ENCODE measurements at regions not wholly inside any gene's neighbourhood (a gene's known extent, or its start where the extent isn't known, plus 50 kb on each side); places are given as distances from the start of the nearest gene placed in this dataset.

DNA sequence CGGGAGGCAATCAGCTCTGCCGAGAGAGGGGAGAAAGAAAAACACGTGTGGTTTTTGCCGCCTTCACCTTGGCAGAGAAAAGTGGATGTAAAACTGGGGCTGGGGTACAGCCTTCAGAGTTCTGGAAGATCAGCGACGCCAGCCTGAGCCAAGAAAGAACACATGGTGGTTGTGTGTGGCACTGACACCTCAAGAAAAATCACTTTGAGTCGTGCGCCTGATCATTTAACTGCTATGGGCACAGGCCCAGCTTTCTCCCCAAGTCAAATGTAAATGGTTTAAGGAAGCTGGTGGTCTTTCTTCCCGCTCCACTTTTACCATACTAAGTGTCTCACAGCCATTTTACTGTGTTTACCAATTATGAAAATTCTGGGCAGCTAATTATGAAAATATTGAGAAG is 461.8 kb upstream of the SOX9 start:
- DNase-seq (ENCODE audit: low spot score), result no peak
- intact Hi-C loops (cut with DNase I), result no loop called here

DNA sequence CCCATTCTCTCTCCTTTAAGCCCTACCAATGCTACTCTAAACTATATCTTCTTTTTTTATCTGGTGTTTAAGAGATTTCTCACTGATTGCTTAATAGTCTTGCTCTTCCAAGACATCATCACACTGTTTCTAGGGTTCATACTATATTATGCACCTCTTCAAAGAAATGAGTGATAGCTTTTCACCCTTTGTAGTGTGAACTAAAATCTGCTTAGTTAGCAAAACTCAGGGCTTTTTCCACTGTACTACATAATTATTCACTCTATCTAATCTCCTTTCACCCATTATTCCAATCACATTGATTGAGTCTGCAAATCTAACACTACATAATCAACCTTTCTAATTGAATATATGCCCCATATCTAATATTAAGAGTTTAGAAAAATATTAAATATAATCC is 456.0 kb upstream of the SOX9 start:
- no peak for DNase-seq (ENCODE audit: low spot score)

DNA sequence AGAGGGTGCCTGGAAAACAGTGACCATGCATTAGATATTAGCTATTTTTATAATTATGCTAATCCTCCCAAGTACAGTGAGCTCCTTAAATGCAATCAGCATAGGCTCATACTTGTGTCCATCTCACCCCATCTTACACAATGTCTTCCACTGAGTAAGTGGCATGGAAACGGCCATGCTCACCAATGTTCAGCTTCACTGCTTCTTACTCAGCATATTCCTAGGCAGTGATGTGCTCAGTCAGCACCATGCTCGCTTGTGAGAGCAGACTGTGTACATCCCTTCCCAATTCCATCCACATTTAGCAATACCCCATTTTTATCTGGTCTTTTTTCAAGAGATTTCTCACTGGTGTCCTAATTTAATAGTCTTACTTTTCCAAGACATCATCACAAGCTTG is 454.8 kb upstream of the SOX9 start:
- DNase-seq (ENCODE audit: low spot score), result no peak
- intact Hi-C loops (cut with DNase I), result no loop called here

More for the DNA sequence above, 456.0 kb upstream of the SOX9 start:
- intact Hi-C loops (cut with DNase I), result no loop called here

DNA sequence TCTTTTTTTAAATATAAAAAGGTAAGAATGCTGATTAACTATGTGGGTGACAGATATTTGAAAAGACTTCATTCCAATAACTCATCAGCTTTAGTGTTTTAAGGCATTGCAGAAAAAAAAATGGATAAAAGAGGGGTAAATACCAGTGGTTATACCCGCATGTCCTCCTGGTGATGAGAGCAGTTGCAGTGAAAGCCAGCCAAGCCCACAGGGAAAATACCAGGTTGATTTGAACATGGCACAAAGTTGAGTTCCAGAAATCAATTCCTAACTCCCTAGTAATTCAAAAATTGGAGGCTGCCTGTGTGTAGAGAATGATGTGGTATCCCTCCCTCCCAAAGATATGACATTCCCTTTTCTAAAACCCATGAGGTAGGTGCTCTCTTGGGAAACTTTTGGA is 453.2 kb upstream of the SOX9 start:
- no peak for DNase-seq (ENCODE audit: low spot score)
- intact Hi-C loops (cut with DNase I), result no loop called here

DNA sequence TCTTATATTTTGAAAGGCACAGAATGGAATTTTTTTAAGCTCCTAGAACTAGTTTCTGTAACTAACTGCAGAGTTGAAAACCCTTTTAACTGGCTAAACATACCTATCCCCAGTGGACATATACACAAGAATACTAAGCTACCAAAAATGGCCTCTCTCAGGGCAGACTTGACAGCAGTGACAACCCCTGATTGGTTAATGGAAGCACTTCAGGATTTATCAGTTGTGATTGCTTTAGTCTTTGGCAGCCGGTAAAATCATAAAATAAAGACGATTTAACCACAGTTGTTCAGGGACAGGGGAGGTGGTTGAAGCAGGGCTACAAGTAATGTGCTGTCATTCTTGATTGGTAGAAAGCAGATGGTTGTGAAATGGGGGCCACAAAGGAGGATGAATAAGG is 452.0 kb upstream of the SOX9 start:
- intact Hi-C loops (cut with DNase I), result no loop called here
- DNase-seq (ENCODE audit: low spot score), result no peak

DNA sequence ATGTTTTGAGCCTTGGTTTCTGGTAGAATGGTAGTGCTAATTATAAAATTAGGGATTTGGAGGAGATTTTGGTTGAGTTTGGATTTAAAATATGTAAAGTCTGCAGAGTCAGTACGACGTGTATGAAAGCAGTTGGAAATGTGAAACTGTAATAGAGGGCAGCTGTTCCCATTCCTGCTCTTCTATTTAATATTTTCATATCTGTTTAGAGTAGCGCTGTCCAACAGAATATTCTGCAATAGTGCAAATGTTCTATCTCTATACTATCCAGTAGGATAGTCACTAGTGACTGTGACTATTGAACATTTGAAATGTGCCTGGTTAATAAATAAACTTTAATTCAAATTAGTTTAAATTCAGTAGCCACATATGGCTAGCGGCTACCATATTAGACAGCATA is 443.4 kb upstream of the SOX9 start:
- no peak for DNase-seq (ENCODE audit: low spot score)
- intact Hi-C loops (cut with DNase I), result no loop called here

DNA sequence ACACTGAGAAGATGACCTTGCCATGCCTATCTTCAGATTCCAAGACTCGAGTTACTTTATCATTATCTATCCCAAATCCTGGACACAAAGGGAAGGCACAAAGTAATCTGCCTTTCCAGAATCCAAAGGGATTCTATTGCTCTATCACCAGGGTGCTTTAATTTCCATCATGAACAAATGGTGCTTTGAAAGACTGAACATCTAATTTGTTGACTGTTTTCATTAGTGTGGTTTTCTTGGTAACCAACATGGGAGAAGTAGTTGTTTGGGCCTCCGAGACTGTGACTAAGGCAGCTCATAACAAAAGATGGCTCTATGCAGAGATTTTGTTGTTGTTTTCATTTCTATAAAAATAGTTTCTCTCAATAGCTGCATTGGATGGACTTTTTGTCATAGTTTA is 441.0 kb upstream of the SOX9 start:
- intact Hi-C loops (cut with DNase I), result no loop called here

DNA sequence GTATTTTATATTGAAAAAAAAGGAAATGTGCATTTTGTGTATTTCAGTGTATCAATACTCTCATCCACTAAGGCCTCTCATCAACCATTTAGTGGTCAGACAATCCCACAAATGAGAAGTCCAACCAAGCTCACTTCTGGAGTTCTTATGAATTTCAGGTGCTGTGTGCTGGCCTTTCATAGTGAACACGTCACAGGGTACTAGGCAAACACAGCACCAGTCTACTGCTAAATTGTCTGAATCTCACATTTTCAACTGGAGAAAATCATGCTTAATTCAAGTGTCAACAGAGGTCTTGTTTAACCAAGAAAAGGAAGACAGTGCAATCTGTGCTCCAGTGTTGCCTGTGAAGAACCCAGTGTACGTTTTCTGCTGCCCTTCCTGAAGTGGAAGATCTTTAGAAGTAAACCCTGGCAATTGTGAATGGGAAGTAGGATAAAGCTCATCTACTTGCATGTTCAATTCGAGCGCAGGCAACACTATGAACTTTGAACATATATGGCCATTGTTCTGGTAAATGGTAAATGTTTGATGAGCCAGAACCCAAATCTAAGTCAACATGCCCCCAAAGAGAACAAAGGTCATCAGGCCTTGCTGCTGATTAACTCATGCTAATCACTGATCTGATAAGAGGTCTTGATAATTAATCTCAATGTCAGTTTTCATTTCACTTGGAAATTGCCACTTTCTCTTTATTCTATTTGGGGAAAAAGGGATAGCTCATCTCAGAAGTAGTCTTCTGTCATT is 439.2 kb upstream of the SOX9 start:
- intact Hi-C loops (cut with DNase I), result no loop called here
- no peak for DNase-seq (ENCODE audit: low spot score)

More for the DNA sequence above, 441.0 kb upstream of the SOX9 start:
- DNase-seq (ENCODE audit: low spot score), result no peak

DNA sequence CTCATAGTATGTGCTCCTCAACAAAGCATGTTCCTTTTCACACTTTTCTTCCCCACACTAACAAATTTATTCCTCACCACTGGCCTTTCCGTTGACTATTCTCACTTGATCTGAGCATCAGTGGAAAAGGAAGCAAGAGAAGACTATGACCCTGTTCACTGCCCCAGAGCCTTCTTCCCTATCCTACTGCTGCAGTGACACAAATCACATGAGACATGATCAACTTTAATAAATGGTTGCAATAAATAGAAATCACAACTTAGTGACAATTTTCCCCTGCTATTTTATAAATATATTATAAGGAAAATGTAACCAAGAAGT is 438.7 kb upstream of the SOX9 start:
- intact Hi-C loops (cut with DNase I), result no loop called here
- no peak for DNase-seq (ENCODE audit: low spot score)

DNA sequence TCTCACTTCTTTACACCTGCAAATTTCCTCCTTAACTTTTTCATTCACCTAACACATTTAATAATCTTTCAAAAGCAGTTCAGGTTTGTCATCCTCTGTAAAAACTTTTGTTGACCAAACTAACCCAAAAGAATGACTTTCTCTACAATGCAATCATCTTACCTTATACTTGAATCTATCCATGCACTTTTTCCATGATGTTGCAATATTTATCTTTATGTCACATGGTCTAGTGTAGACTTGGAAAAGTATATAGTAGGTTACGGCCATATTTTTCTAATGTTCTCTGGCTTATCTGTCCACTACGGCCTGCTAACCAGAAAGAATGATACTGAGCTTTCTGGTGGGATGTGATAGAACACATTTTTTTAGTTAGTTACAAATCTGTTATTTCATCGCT is 431.0 kb upstream of the SOX9 start:
- no peak for DNase-seq (ENCODE audit: low spot score)
- intact Hi-C loops (cut with DNase I), result no loop called here

DNA sequence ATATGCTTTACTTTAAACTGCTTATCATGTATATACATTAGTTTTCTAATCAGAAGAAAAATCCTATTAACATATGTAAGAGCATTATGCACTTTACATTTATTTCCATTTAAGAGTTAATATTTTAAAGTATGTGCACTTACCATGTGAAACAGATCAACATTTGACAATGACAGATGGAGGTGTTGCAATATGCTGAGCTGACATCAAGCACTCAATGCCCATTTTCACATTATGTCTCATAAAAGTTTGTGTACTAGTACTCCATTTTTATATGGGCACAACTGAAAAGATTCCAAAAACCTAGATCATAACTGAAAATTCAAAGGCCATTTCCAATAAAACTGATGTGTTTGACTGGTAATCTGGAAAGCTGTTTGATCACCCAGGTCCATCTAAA is 420.9 kb upstream of the SOX9 start:
- intact Hi-C loops (cut with DNase I), result no loop called here
- DNase-seq (ENCODE audit: low spot score), result no peak

DNA sequence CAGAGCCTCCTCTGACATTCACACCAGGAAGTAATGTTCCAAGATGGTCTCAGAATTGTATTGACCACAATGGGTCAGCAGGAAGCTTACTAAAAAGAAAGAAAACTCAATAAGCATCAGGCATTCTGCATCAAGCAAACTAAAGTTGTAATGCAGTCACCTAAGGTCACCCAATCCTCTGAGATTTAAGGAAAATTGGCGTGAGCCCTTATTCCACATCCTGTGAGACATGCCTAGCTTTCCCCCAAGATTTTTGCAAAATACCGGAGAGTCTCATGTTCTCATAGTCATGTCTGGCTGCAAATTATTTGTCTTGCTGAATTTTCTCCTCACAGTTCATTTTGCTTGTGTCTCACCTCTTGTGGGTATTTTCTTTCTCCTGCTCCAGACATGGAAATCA is 417.1 kb upstream of the SOX9 start:
- DNase-seq (ENCODE audit: low spot score), result no peak
- intact Hi-C loops (cut with DNase I), result no loop called here

DNA sequence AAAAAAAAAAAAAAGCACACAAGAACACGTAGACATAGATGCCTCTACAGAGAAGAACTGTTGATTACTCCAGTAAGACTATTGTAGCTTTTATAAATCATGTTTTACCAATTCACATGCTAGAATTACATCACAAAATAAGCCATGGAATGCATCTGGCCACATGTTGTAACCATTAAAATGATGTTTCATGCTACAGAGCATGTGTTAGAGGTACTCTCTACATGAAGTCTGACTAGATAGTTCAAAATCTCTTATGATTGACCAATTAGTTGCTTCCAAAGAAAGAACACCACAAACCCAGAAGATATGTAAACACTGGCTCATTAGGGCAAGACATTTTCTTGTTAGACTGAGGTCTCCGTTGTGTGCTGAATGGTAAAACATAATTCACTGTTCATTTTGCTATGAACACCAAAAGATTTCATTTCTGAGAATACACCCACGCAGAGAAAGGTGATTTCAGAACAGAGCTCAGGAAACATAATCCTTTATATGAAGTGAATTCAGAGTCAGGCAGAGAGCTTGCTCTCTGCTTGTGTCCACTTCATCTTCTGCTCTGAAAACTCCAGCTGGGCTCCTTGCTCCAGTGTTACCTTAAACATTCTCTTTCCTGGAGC is 411.4 kb upstream of the SOX9 start:
- no peak for DNase-seq (ENCODE audit: low spot score)
- intact Hi-C loops (cut with DNase I), result no loop called here

DNA sequence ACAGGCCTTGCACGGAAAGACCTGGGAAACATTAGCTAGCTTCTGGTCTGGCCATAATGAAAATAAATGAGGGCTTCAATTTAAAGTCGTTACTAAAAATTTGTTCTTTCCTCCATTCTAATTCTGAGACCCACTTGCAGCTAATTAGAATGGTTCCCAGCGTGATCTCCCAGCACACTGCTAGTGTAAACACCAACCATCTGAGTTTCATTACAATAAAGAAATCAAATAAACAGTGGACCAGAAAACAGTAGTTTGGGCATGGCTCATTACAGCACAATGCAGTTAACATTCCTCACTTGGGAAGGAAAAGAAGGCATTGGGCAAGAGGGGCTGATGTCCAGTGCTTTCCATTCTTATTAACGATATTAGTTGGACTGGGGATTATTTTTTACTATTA is 410.9 kb upstream of the SOX9 start:
- intact Hi-C loops (cut with DNase I), result no loop called here
- no peak for DNase-seq (ENCODE audit: low spot score)

DNA sequence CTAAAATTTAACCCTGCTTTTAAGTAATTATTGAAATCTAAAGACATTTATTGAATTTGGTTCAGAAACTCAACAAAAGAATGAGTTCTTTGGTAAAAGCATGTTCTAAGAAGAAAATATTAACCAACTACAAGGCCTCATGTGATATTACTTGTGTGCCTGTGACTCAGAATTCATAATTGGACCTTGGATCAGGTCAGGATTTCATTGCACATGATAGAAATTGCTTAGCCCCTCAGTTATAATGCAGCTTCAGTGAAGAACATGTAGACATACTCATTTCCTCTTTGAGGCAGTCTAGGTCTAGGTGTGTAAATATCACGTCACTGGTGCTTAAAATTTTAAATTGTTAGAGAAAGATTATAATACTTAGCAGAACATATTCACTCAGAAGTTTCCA is 410.0 kb upstream of the SOX9 start:
- DNase-seq (ENCODE audit: low spot score), result no peak
- intact Hi-C loops (cut with DNase I), result no loop called here

DNA sequence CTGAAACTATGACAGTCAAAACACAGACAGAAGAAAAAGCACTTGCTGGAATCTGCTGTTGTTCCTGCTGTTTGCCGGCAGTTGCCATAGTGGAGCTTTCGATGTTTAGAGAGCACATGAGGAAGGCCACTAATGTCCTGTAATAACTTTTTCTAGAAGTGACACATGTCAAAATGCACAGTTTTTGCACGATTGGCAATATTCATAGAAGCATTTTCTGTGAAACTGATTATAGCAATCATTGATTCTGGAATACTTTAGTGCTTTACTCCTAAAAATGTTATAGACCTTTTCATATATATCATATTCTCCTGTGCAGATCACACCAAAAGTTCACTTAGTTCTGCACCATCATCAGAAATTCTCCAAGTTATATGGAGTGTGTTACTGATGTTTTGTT is 407.0 kb upstream of the SOX9 start:
- intact Hi-C loops (cut with DNase I), result no loop called here

DNA sequence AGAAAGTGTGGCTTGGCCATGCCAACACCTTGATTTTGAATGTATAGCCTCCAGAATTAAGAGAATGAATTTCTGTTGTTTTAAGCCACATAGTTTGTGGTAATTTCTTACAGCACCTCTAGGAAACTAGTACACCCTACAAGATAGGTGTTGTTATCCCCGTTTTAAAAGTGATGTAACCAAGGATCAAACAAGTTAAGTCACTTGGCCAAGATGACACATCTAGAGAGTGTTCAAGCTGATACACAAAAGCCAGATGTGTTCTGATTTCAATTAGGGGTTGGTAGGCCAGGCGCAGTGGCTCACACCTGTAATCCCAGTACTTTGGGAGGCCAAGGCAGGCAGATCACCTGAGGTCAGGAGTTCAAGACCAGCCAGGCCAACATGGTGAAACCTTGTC is 396.5 kb upstream of the SOX9 start:
- DNase-seq (ENCODE audit: low spot score), result no peak
- intact Hi-C loops (cut with DNase I), result no loop called here

More for the DNA sequence above, 407.0 kb upstream of the SOX9 start:
- DNase-seq (ENCODE audit: low spot score), result no peak

DNA sequence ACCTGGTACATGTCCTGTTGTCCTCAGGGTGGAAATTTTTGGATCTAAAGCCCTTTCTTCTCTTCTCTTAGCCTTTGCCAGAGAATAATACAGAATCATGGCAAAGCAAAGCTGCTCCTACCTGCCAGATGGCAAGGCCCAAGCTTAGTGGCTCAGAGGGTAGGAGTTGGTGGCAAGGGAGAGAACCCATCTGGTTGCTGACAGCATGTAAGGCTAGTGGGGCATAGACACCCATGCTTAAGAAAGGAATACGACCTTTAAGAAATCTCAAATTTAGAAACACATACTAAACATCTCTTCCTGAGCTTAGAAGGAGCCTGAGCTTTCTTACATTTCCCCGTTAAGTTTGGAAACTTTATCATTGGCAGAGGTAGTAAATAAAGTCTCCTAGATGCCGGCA is 395.0 kb upstream of the SOX9 start:
- DNase-seq (ENCODE audit: low spot score), result no peak
- intact Hi-C loops (cut with DNase I), result no loop called here

DNA sequence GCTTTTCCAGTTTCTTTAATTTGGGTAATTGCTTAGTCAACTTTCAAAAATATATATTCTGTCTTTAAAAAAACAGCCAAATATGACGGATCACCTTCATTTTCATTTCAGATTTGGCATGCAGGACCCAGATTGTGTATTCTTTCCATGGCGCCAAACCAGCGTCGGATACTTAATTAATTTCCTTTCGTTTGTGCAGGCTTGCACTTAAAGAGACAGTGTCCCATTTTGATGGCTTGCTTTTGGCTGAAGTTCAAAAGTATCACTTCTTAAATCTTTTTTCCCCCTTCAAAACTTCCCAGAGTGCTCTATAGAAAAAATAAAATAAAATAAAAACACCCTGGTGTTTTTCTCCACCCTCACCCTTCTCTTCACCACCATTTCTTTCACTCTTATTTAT is 394.5 kb upstream of the SOX9 start:
- DNase-seq (ENCODE audit: low spot score), result no peak

DNA sequence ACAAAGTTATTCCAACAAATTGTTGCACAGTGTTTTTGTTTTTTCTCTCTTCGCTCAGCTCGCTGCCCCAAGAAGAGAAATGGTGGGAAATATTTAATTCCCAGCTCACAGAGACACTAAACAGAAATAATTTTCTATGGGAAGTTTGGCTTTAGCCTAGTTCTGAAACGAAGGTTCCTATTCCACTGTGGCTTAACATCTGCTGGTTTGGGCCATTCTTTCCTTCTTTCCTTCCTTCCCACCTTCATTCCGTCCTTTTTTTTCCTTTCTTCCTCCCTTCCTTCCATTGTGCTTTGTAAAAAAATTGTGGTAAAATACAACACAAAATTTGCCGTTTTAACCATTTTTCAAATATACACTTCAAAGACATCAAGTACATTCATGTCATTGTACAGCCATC is 393.5 kb upstream of the SOX9 start:
- DNase-seq (ENCODE audit: low spot score), result no peak
- intact Hi-C loops (cut with DNase I), result no loop called here

More for the DNA sequence above, 394.5 kb upstream of the SOX9 start:
- intact Hi-C loops (cut with DNase I), result no loop called here

DNA sequence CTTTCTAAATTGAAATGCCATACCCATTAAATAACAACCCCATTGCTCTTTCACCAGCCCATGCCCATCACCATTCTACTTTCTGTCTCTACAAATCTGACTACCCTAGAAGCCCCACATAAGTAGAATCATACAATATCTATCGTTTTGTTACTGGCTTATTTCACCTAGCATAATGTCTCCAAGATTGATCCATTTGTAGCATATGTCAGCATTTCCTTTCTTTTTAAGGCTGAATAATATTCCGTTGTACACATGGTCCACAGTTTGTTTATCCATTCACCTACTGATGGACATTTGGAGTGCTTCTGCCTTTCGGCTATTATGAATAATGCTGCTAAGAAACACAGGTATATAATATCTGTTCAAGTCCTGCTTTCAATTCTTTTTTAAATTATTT is 393.1 kb upstream of the SOX9 start:
- intact Hi-C loops (cut with DNase I), result no loop called here
- DNase-seq (ENCODE audit: low spot score), result no peak

DNA sequence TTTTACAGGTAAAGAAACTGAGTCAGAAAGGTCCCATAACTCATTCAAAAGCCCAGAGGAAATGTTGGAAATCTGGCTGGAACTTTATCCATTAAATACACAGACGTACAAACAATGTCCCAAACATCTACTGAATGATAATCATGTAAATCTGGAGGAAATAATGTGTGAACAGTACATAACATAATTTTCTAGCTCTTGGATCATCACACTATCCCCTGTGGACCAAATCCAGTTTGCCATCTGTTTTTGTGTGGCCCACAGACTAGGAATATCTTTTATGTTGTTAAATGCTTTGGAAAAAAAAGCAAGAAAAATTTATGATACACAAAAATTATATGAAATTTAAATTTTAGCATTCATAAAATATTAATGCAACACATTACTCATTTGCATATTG is 389.9 kb upstream of the SOX9 start:
- intact Hi-C loops (cut with DNase I), result no loop called here
- no peak for DNase-seq (ENCODE audit: low spot score)
